Right lobe of liver (tissue), 4 donors: ENCODE measurements at regions not wholly inside any gene's neighbourhood (a gene's known extent, or its start where the extent isn't known, plus 50 kb on each side); places are given as distances from the start of the nearest gene placed in this dataset.

Source experiments
- POLR2A ChIP-seq: fragments of 450-650 bp; IDR thresholded peaks from one replicate; pipeline ENCODE4 v1.6.1; 2017; ENCODE audit warnings: antibody characterized with exemption, mild to moderate bottlenecking
- TF ChIP-seq, protein P1 (sequence below), 4 donors: fragments of 200-600 bp in 3 of 4; fragments of 450-650 bp in 1 of 4; IDR thresholded peaks; one replicate each; pipeline versions ENCODE4 v1.5.1 to v1.8.0; 2016 to 2022; ENCODE audit warnings: antibody characterized with exemption in 4 of 4, mild to moderate bottlenecking in 2 of 4
- donor health status: DM: no; HTN: no; CAD: no.
- donor health status: DM: no; HTN: no; CAD: no.
- donor health status: DM: no; HTN: yes; CAD: no.

DNA sequence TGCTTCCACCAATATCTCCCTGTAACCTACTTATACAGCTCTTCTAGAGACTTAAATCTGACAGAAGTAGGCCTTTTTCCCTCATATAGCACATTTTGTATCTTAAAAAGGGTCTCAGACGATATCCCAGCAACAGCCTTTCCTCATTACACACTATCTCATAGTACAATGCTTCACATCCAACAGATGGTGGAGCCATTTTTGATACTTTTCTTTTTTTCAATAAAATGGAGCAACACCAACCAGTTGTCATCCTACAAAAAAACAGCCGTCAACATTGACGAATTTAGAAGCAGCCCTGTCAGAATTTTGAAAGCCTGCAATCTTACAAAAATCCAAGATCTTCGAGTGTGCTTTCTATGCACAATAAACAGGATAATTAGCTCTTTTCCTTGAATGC is 145.9 kb upstream of the NEBL start:
- TF ChIP-seq, protein P1, sequence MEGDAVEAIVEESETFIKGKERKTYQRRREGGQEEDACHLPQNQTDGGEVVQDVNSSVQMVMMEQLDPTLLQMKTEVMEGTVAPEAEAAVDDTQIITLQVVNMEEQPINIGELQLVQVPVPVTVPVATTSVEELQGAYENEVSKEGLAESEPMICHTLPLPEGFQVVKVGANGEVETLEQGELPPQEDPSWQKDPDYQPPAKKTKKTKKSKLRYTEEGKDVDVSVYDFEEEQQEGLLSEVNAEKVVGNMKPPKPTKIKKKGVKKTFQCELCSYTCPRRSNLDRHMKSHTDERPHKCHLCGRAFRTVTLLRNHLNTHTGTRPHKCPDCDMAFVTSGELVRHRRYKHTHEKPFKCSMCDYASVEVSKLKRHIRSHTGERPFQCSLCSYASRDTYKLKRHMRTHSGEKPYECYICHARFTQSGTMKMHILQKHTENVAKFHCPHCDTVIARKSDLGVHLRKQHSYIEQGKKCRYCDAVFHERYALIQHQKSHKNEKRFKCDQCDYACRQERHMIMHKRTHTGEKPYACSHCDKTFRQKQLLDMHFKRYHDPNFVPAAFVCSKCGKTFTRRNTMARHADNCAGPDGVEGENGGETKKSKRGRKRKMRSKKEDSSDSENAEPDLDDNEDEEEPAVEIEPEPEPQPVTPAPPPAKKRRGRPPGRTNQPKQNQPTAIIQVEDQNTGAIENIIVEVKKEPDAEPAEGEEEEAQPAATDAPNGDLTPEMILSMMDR (IDR thresholded peaks at IDR 0.05) = no peak
- TF ChIP-seq POLR2A = no peak
